HepG2 (cell line): ENCODE measurements at regions not wholly inside any gene's neighbourhood (a gene's known extent, or its start where the extent isn't known, plus 50 kb on each side); places are given as distances from the start of the nearest gene placed in this dataset.

Experiments used
- ATAC-seq: fragments of 200-7000 bp; cut with Tn5 transposase; 3 replicates; pipeline ENCODE4 v1.9.1; 2020; ENCODE audit warnings: mild to moderate bottlenecking, moderate library complexity
- BruUV-seq: library from RNA; stranded (reverse); fragments of 400-500 nt; replicated peaks from 2 replicates; lab custom pipeline; 2021; lab: Mats Ljungman, UMichigan
- CTCF ChIA-PET: fragments of 300-600 bp; formaldehyde crosslinking; extraction: SDS; loops from one replicate; lab custom pipeline; 2021; ENCODE audit warnings: low total read pairs, inconsistent platforms, low intra/inter-chr PET ratio; lab: Yijun Ruan, JAX
- POLR2A ChIA-PET: fragments of 350-600 bp; sonication (Branson Sonifier 250); formaldehyde crosslinking; loops from one replicate; lab custom pipeline; 2020; ENCODE audit warnings: antibody characterized with exemption, inconsistent platforms; lab: Yijun Ruan, JAX
- DNase-seq: peaks from one replicate; pipeline ENCODE4 v3.0.0-alpha.2; 2015; ENCODE audit warnings: low spot score
- FAIRE-seq: peaks from 3 replicates; lab custom pipeline; 2011; peaks lifted over from hg19 to GRCh38; lab: Jason Lieb, UNC
- H2AFZ ChIP-seq: one replicate; pipeline ENCODE4 v1.6.1; 2011; ENCODE audit warnings: low read length, inconsistent platforms
- H3K27ac ChIP-seq: fragments of 300-600 bp; 3 replicates; pipeline ENCODE4 v1.8.0; 2011; ENCODE audit warnings: mixed run types, mild to moderate bottlenecking, mixed read lengths, low read length, inconsistent platforms; ENCODE audit not compliant: insufficient read depth; ENCODE audit errors: extremely low read length
- H3K27me3 ChIP-seq, 2 experiments: fragments of 200-600 bp in 1 of 2; 2 replicates in 1 of 2; 3 replicates in 1 of 2; pipeline versions ENCODE4 v1.6.0 to v1.8.0; 2011; ENCODE audit warnings: low read length in 2 of 2, mild to moderate bottlenecking in 2 of 2, moderate library complexity in 2 of 2, inconsistent platforms in 1 of 2; ENCODE audit not compliant: insufficient read depth in 2 of 2, control insufficient read depth in 1 of 2
- H3K36me3 ChIP-seq, 2 experiments: fragments of 200-600 bp in 1 of 2; replicated peaks in 1 of 2; 2 replicates in 1 of 2; 3 replicates in 1 of 2; pipeline versions ENCODE4 v1.5.1 to v1.8.0; 2011; ENCODE audit warnings: low read length in 2 of 2, inconsistent platforms in 1 of 2; ENCODE audit not compliant: insufficient read depth in 2 of 2, control insufficient read depth in 1 of 2
- H3K4me1 ChIP-seq: 2 replicates; pipeline ENCODE4 v1.5.1; 2012; ENCODE audit warnings: low read length, inconsistent platforms; ENCODE audit not compliant: insufficient read depth
- H3K4me2 ChIP-seq: 2 replicates; pipeline ENCODE4 v1.6.0; 2011; ENCODE audit warnings: low read depth, low read length, inconsistent platforms
- H3K4me3 ChIP-seq, 3 experiments: fragments of 200-600 bp in 1 of 3; sonication (generic), shearing (Covaris generic) in 1 of 3; replicated peaks in 1 of 3; 2 replicates each; pipeline ENCODE4 v1.5.1; 2011 to 2016; ENCODE audit warnings: low read length in 3 of 3, inconsistent platforms in 2 of 3, low read depth in 2 of 3, mild to moderate bottlenecking in 2 of 3, control low read depth in 1 of 3, mixed read lengths in 1 of 3; ENCODE audit not compliant: insufficient read depth in 1 of 3
- H3K79me2 ChIP-seq: one replicate; pipeline ENCODE4 v1.6.1; 2011; ENCODE audit warnings: low read length, inconsistent platforms; ENCODE audit not compliant: insufficient read depth
- H3K9ac ChIP-seq: 2 replicates; pipeline ENCODE4 v1.6.0; 2011; ENCODE audit warnings: mild to moderate bottlenecking, low read depth, low read length, inconsistent platforms; ENCODE audit not compliant: insufficient read depth
- H3K9me3 ChIP-seq: 2 replicates; pipeline ENCODE4 v1.5.1; 2012; ENCODE audit warnings: mild to moderate bottlenecking, low read length
- H4K20me1 ChIP-seq: 2 replicates; pipeline ENCODE4 v1.6.0; 2011; ENCODE audit warnings: inconsistent platforms, mild to moderate bottlenecking, low read length, moderate library complexity; ENCODE audit not compliant: insufficient read depth
- POLR2AphosphoS5 ChIP-seq: IDR thresholded peaks from 2 replicates; pipeline ENCODE4 v1.6.1; 2012; ENCODE audit warnings: low read depth, low read length
- ZNF879 ChIP-seq: sonication (generic); formaldehyde crosslinking; IDR thresholded peaks from 2 replicates; pipeline ENCODE4 v1.8.1; 2023; ENCODE audit warnings: missing genetic modification reagents
- WGBS: methylation state at CpG from one replicate; pipeline ENCODE4 v1.1.6; 2017; ENCODE audit warnings: low lambda C conversion rate; 5-methylcytosine and 5-hydroxymethylcytosine counted together
- in situ Hi-C: cut with HindIII; loops from 2 replicates; pipeline ENCODE4 v1.10.0; 2017; ENCODE audit warnings: low pct_unique_long_range_greater_than_20kb; ENCODE audit not compliant: extremely low pct_ligation_motif_present
- intact Hi-C: fragments of 100-400 bp; cut with micrococcal nuclease; formaldehyde crosslinking; loops from one replicate; pipeline ENCODE4 v1.10.0; 2022; ENCODE audit not compliant: unreplicated experiment
- TF ChIP-seq, protein P1 (sequence below): sonication (generic); formaldehyde crosslinking; IDR thresholded peaks from 2 replicates; pipeline ENCODE4 v1.4.0; 2020; ENCODE audit warnings: mild to moderate bottlenecking, missing genetic modification reagents
- TF ChIP-seq, protein P2 (sequence below): sonication (generic); formaldehyde crosslinking; IDR thresholded peaks from 2 replicates; pipeline ENCODE4 v1.8.0; 2022; ENCODE audit warnings: low read depth, missing genetic modification reagents
- TF ChIP-seq, protein P3 (sequence below): sonication (generic); formaldehyde crosslinking; IDR thresholded peaks from 2 replicates; pipeline ENCODE4 v1.5.0; 2020; ENCODE audit warnings: mild to moderate bottlenecking, missing genetic modification reagents, borderline replicate concordance
- TF ChIP-seq, protein P4 (sequence below): IDR thresholded peaks from 2 replicates; pipeline ENCODE4 v1.6.1; 2012; ENCODE audit warnings: inconsistent platforms

DNA sequence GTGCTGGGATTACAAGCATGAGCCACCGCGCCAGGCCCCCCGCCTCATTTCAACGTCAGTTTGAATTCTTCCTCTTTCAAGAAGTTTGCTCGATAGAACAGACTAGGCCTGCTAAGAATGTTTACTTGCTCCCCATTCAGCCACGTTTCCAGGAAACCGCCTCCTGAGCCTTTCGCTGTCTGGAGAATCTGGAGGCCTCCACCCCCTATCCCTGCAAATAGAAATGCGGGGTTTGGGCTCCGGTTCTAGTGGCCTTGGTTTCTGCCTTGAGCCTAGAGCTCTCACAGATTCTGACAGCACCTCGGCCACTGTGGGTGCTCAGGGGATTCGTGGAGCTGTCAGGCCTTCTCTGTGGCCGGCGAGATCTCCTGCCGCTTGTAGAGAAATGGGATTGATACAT is 84.3 kb downstream of the UBIAD1 start:
- in situ Hi-C loops: no loop called here
- WGBS: 41% methylated on average over 15 of the region's 15 CpGs
- H3K79me2 ChIP-seq: no peaks in the 10 kb centered on the region
- no peak overlapping the region for H3K4me3 ChIP-seq
- no peak overlapping the region for H2AFZ ChIP-seq
- H3K27me3 ChIP-seq: peaks cover 4 to 44% of the 10 kb centered on the region in 2 experiments; a peak in 4 of 5 replicates
- BruUV-seq: no TSS peak
- FAIRE-seq (no peak), ATAC-seq (no peak), DNase-seq (no peak)
- no peak overlapping the region for H3K9ac ChIP-seq
- intact Hi-C loops: no loop called here
- no peak overlapping the region for H3K27ac ChIP-seq
- H3K4me1 ChIP-seq: no peaks in the 10 kb centered on the region
- H4K20me1 ChIP-seq: no peaks in the 10 kb centered on the region
- ChIA-PET CTCF (no interaction called here), POLR2A (no interaction called here)
- no peak overlapping the region for H3K4me2 ChIP-seq
- no peaks in the 10 kb centered on the region for H3K9me3 ChIP-seq
- H3K36me3 ChIP-seq: no peaks in the 10 kb centered on the region
- TF ChIP-seq, protein P1, sequence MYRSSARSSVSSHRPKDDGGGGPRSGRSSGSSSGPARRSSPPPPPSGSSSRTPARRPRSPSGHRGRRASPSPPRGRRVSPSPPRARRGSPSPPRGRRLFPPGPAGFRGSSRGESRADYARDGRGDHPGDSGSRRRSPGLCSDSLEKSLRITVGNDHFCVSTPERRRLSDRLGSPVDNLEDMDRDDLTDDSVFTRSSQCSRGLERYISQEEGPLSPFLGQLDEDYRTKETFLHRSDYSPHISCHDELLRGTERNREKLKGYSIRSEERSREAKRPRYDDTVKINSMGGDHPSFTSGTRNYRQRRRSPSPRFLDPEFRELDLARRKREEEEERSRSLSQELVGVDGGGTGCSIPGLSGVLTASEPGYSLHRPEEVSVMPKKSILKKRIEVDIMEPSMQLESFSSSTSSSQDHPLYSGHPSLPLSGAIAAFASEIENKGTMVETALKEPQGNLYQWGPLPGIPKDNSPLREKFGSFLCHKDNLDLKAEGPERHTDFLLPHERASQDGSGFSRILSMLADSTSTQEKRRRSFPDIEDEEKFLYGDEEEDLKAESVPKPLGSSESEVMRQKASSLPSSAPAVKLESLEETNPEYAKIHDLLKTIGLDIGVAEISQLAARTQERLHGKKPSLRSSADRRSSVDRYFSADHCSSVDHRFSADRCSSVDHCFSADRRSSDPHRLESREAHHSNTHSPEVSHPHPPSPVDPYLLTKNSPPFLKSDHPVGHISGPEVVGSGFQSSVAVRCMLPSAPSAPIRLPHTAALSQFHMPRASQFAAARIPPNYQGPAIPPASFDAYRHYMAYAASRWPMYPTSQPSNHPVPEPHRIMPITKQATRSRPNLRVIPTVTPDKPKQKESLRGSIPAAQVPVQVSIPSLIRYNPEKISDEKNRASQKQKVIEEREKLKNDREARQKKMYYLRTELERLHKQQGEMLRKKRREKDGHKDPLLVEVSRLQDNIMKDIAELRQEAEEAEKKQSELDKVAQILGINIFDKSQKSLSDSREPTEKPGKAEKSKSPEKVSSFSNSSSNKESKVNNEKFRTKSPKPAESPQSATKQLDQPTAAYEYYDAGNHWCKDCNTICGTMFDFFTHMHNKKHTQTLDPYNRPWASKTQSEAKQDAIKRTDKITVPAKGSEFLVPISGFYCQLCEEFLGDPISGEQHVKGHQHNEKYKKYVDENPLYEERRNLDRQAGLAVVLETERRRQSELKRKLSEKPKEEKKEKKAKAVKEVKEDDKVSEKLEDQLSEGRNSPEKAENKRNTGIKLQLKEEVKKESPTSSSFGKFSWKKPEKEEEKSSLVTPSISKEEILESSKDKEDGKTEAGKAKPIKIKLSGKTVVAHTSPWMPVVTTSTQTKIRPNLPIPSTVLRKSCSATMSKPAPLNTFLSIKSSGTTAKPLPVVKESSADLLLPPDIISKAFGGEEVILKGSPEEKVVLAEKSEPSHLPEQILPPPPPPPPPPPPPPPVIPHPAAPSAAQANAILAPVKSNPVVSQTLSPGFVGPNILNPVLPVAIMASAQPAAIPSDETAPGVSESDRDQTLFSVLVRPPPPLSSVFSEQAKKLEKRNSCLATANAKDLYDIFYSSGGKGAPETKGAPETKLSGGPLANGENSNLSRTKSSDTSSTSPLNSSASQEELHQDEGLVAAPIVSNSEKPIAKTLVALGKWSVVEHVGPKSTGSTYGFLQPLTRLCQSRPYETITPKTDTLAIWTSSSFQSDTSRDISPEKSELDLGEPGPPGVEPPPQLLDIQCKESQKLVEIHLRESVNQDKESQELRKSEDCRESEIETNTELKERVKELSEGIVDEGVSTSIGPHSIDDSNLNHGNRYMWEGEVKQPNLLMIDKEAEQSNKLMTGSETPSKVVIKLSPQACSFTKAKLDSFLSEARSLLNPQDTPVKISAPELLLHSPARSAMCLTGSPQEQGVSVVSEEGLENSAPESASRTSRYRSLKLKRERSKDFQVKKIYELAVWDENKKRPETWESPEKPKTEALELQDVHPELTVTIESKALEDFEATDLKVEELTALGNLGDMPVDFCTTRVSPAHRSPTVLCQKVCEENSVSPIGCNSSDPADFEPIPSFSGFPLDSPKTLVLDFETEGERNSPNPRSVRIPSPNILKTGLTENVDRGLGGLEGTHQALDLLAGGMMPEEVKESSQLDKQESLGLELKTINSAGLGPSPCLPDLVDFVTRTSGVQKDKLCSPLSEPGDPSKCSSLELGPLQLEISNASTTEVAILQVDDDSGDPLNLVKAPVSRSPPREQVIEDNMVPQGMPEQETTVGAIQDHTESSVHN (CRISPR knock-in tag): no peak
- TF ChIP-seq, protein P2, sequence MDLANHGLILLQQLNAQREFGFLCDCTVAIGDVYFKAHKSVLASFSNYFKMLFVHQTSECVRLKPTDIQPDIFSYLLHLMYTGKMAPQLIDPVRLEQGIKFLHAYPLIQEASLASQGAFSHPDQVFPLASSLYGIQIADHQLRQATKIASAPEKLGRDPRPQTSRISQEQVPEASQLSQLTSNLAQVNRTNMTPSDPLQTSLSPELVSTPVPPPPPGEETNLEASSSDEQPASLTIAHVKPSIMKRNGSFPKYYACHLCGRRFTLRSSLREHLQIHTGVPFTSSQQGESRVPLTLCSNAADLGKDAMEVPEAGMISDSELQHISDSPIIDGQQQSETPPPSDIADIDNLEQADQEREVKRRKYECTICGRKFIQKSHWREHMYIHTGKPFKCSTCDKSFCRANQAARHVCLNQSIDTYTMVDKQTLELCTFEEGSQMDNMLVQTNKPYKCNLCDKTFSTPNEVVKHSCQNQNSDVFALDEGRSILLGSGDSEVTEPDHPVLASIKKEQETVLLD (CRISPR knock-in tag): no peak
- TF ChIP-seq, protein P3, sequence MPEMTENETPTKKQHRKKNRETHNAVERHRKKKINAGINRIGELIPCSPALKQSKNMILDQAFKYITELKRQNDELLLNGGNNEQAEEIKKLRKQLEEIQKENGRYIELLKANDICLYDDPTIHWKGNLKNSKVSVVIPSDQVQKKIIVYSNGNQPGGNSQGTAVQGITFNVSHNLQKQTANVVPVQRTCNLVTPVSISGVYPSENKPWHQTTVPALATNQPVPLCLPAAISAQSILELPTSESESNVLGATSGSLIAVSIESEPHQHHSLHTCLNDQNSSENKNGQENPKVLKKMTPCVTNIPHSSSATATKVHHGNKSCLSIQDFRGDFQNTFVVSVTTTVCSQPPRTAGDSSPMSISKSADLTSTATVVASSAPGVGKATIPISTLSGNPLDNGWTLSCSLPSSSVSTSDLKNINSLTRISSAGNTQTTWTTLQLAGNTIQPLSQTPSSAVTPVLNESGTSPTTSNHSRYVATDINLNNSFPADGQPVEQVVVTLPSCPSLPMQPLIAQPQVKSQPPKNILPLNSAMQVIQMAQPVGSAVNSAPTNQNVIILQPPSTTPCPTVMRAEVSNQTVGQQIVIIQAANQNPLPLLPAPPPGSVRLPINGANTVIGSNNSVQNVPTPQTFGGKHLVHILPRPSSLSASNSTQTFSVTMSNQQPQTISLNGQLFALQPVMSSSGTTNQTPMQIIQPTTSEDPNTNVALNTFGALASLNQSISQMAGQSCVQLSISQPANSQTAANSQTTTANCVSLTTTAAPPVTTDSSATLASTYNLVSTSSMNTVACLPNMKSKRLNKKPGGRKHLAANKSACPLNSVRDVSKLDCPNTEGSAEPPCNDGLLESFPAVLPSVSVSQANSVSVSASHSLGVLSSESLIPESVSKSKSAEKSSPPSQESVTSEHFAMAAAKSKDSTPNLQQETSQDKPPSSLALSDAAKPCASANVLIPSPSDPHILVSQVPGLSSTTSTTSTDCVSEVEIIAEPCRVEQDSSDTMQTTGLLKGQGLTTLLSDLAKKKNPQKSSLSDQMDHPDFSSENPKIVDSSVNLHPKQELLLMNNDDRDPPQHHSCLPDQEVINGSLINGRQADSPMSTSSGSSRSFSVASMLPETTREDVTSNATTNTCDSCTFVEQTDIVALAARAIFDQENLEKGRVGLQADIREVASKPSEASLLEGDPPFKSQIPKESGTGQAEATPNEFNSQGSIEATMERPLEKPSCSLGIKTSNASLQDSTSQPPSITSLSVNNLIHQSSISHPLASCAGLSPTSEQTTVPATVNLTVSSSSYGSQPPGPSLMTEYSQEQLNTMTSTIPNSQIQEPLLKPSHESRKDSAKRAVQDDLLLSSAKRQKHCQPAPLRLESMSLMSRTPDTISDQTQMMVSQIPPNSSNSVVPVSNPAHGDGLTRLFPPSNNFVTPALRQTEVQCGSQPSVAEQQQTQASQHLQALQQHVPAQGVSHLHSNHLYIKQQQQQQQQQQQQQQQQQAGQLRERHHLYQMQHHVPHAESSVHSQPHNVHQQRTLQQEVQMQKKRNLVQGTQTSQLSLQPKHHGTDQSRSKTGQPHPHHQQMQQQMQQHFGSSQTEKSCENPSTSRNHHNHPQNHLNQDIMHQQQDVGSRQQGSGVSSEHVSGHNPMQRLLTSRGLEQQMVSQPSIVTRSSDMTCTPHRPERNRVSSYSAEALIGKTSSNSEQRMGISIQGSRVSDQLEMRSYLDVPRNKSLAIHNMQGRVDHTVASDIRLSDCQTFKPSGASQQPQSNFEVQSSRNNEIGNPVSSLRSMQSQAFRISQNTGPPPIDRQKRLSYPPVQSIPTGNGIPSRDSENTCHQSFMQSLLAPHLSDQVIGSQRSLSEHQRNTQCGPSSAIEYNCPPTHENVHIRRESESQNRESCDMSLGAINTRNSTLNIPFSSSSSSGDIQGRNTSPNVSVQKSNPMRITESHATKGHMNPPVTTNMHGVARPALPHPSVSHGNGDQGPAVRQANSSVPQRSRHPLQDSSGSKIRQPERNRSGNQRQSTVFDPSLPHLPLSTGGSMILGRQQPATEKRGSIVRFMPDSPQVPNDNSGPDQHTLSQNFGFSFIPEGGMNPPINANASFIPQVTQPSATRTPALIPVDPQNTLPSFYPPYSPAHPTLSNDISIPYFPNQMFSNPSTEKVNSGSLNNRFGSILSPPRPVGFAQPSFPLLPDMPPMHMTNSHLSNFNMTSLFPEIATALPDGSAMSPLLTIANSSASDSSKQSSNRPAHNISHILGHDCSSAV (CRISPR knock-in tag): no peak
- TF ChIP-seq, protein P4, sequence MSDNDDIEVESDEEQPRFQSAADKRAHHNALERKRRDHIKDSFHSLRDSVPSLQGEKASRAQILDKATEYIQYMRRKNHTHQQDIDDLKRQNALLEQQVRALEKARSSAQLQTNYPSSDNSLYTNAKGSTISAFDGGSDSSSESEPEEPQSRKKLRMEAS: no peak
- no peak for TF ChIP-seq POLR2AphosphoS5
- TF ChIP-seq ZNF879 (CRISPR knock-in tag): no peak
